Hepatocyte (in vitro differentiated cells): ENCODE measurements at regions not wholly inside any gene's neighbourhood (a gene's known extent, or its start where the extent isn't known, plus 50 kb on each side); places are given as distances from the start of the nearest gene placed in this dataset.

Source experiments
- CTCF ChIP-seq: fragments of 200-600 bp; sonication (generic); IDR thresholded peaks from 2 replicates; pipeline ENCODE4 v1.5.1; 2016; ENCODE audit warnings: antibody characterized with exemption, mild to moderate bottlenecking; ENCODE audit not compliant: poor library complexity
- EZH2 ChIP-seq: fragments of 200-600 bp; sonication (generic); IDR thresholded peaks from 2 replicates; pipeline ENCODE4 v1.6.1; 2016; ENCODE audit warnings: antibody characterized with exemption, mild to moderate bottlenecking, borderline replicate concordance
- EZH2phosphoT487 ChIP-seq: fragments of 200-600 bp; sonication (generic); IDR thresholded peaks from one replicate; pipeline ENCODE4 v1.6.1; 2018; ENCODE audit warnings: antibody characterized with exemption, mild to moderate bottlenecking, low read depth, moderate library complexity; ENCODE audit not compliant: unreplicated experiment, severe bottlenecking

- TF ChIP-seq CTCF: no peak
- TF ChIP-seq EZH2phosphoT487: no peak
- TF ChIP-seq EZH2: no peak
These were observed 261.2 kb upstream of the NEBL start for GRCh38 chr10:21158301-21158700.
